ENCODE measurements at regions not wholly inside any gene's neighbourhood (a gene's known extent, or its start where the extent isn't known, plus 50 kb on each side); places are given as distances from the start of the nearest gene placed in this dataset.

GRCh38 chr4:181593703-181594102, 649.5 kb upstream of the TENM3 start:
- POLR2A ChIA-PET: no interaction called here

GRCh38 chr4:181594188-181594587, 649.0 kb upstream of the TENM3 start:
- ChIA-PET POLR2A (no interaction called here), CTCF (ENCODE audit: low intra/inter-chr PET ratio, low total read pairs) (no interaction called here)
- DNase-seq (ENCODE audit: low spot score) (no peak), ATAC-seq (no peak), FAIRE-seq (no peak)
- BruUV-seq (replicated peaks): no TSS peak
- Histone ChIP-seq H3K9ac (ENCODE audit: insufficient read depth, low read depth, low read length) (no peak overlapping the region), H3K27me3 (ENCODE audit: control insufficient read depth in 1 of 2, insufficient read depth in 2 of 2, low read length in 2 of 2) (no peaks in the 10 kb centered on the region; a peak in 1 of 5 replicates), H3K4me2 (ENCODE audit: low read depth, low read length) (no peak overlapping the region), H4K20me1 (ENCODE audit: insufficient read depth, low read length) (no peaks in the 10 kb centered on the region), H2AFZ (ENCODE audit: low read length) (no peak overlapping the region), H3K36me3 (replicated peaks in 1 of 2; ENCODE audit: control insufficient read depth in 1 of 2, insufficient read depth in 2 of 2, low read length in 2 of 2) (no peaks in the 10 kb centered on the region), H3K4me1 (ENCODE audit: insufficient read depth, low read length) (no peaks in the 10 kb centered on the region), H3K79me2 (ENCODE audit: insufficient read depth, low read length) (no peaks in the 10 kb centered on the region), H3K4me3 (replicated peaks in 1 of 3; ENCODE audit: insufficient read depth in 1 of 3, low read depth in 2 of 3, low read length in 3 of 3) (no peak overlapping the region), H3K27ac (ENCODE audit: extremely low read length, insufficient read depth, low read length) (no peak overlapping the region), H3K9me3 (ENCODE audit: low read length) (no peaks in the 10 kb centered on the region)
- in situ Hi-C loops (cut with HindIII; ENCODE audit: extremely low pct_ligation_motif_present, low pct_unique_long_range_greater_than_20kb) (no loop called here), intact Hi-C loops (cut with micrococcal nuclease; ENCODE audit: unreplicated experiment) (no loop called here)
- TF ChIP-seq MAFF (IDR thresholded peaks at IDR 0.05; ENCODE audit: low read depth, low read length): peak; percentile 83
- peak; percentile 58 to 92; a peak in 3 of 4 replicates for TF ChIP-seq MAFK (conservative IDR thresholded peaks at IDR 0.05 in 1 of 2, IDR thresholded peaks at IDR 0.05 in 1 of 2; ENCODE audit: low read length in 2 of 2)
- no peak for TF ChIP-seq SNAPC2 (CRISPR knock-in tag; IDR thresholded peaks at IDR 0.05)

More at GRCh38 chr4:181593703-181594102, 649.5 kb upstream of the TENM3 start:
- Histone ChIP-seq H3K4me3 (replicated peaks in 1 of 3; ENCODE audit: insufficient read depth in 1 of 3, low read depth in 2 of 3, low read length in 3 of 3) (no peak overlapping the region), H3K79me2 (ENCODE audit: insufficient read depth, low read length) (no peaks in the 10 kb centered on the region), H3K27me3 (ENCODE audit: control insufficient read depth in 1 of 2, insufficient read depth in 2 of 2, low read length in 2 of 2) (no peaks in the 10 kb centered on the region; a peak in 1 of 5 replicates), H3K9me3 (ENCODE audit: low read length) (no peaks in the 10 kb centered on the region), H2AFZ (ENCODE audit: low read length) (no peak overlapping the region), H3K9ac (ENCODE audit: insufficient read depth, low read depth, low read length) (no peak overlapping the region), H3K36me3 (replicated peaks in 1 of 2; ENCODE audit: control insufficient read depth in 1 of 2, insufficient read depth in 2 of 2, low read length in 2 of 2) (no peaks in the 10 kb centered on the region), H3K4me1 (ENCODE audit: insufficient read depth, low read length) (no peaks in the 10 kb centered on the region), H4K20me1 (ENCODE audit: insufficient read depth, low read length) (no peaks in the 10 kb centered on the region), H3K27ac (ENCODE audit: extremely low read length, insufficient read depth, low read length) (no peak overlapping the region), H3K4me2 (ENCODE audit: low read depth, low read length) (no peak overlapping the region)
- intact Hi-C loops (cut with micrococcal nuclease; ENCODE audit: unreplicated experiment) (no loop called here), in situ Hi-C loops (cut with HindIII; ENCODE audit: extremely low pct_ligation_motif_present, low pct_unique_long_range_greater_than_20kb) (no loop called here)
- FAIRE-seq (no peak), ATAC-seq (no peak), DNase-seq (ENCODE audit: low spot score) (no peak)
- 0% methylated on average over 2 of the region's 2 CpGs for WGBS (ENCODE audit: low lambda C conversion rate)
- CTCF ChIA-PET (ENCODE audit: low intra/inter-chr PET ratio, low total read pairs): no interaction called here
- no TSS peak for BruUV-seq (replicated peaks)
- TF ChIP-seq ZNF660 (CRISPR knock-in tag; IDR thresholded peaks at IDR 0.05; ENCODE audit: borderline replicate concordance, low read depth): no peak
- TF ChIP-seq MAFK (conservative IDR thresholded peaks at IDR 0.05 in 1 of 2, IDR thresholded peaks at IDR 0.05 in 1 of 2; ENCODE audit: low read length in 2 of 2): peak; percentile 72 to 87
- peak; percentile 76 for TF ChIP-seq MAFF (IDR thresholded peaks at IDR 0.05; ENCODE audit: low read depth, low read length)

All from HepG2 (cell line).